Peyer's patch (tissue), 4 donors: ENCODE measurements at regions not wholly inside any gene's neighbourhood (a gene's known extent, or its start where the extent isn't known, plus 50 kb on each side); places are given as distances from the start of the nearest gene placed in this dataset.

Experiments
- CTCF ChIP-seq, 6 experiments: fragments of 450-650 bp in 4 of 6; fragments of 200-600 bp in 2 of 6; sonication (generic) in 1 of 6; IDR thresholded peaks; one replicate each; pipeline ENCODE4 v1.5.1; 2017 to 2019; ENCODE audit warnings: antibody characterized with exemption in 6 of 6, mild to moderate bottlenecking in 3 of 6, moderate library complexity in 1 of 6
- POLR2A ChIP-seq, 2 donors: fragments of 450-650 bp; IDR thresholded peaks; one replicate each; pipeline ENCODE4 v1.5.1; 2017; ENCODE audit warnings: antibody characterized with exemption in 2 of 2, mild to moderate bottlenecking in 2 of 2, moderate library complexity in 2 of 2

- no peak for TF ChIP-seq CTCF (IDR thresholded peaks at IDR 0.05)
- TF ChIP-seq POLR2A (IDR thresholded peaks at IDR 0.05), result no peak
These were observed 69.9 kb upstream of the WDR1 start for GRCh38 chr4:10186228-10187214.
